Mesodermal cell (in vitro differentiated cells): ENCODE measurements at regions not wholly inside any gene's neighbourhood (a gene's known extent, or its start where the extent isn't known, plus 50 kb on each side); places are given as distances from the start of the nearest gene placed in this dataset.

Experiments
- H3K27ac ChIP-seq: 2 replicates; pipeline ENCODE4 v1.7.0; 2013; ENCODE audit warnings: mild to moderate bottlenecking, low read depth, low read length, moderate library complexity; ENCODE audit not compliant: severe bottlenecking
- H3K36me3 ChIP-seq: 2 replicates; pipeline ENCODE4 v1.7.1; 2013; ENCODE audit warnings: mild to moderate bottlenecking, low read length, moderate library complexity; ENCODE audit not compliant: control insufficient read depth, insufficient read depth
- H3K4me1 ChIP-seq: one replicate; pipeline ENCODE4 v1.7.1; 2013; ENCODE audit warnings: mild to moderate bottlenecking, low read length; ENCODE audit not compliant: insufficient read depth, control insufficient read depth, poor library complexity, severe bottlenecking
- H3K4me3 ChIP-seq: 2 replicates; pipeline ENCODE4 v1.7.0; 2013; ENCODE audit warnings: low read length, control low read depth, mild to moderate bottlenecking; ENCODE audit not compliant: insufficient read depth, poor library complexity, severe bottlenecking; ENCODE audit errors: extremely low read depth
- H3K9me3 ChIP-seq: 2 replicates; pipeline ENCODE4 v1.7.1; 2013; ENCODE audit warnings: mild to moderate bottlenecking, low read length, moderate library complexity; ENCODE audit not compliant: control insufficient read depth
- WGBS, 2 experiments: methylation state at CpG; one replicate each; pipeline ENCODE4 v1.1.5; 2013; ENCODE audit warnings: missing lambda C conversion rate in 2 of 2; ENCODE audit not compliant: insufficient coverage in 2 of 2; 5-methylcytosine and 5-hydroxymethylcytosine counted together

DNA sequence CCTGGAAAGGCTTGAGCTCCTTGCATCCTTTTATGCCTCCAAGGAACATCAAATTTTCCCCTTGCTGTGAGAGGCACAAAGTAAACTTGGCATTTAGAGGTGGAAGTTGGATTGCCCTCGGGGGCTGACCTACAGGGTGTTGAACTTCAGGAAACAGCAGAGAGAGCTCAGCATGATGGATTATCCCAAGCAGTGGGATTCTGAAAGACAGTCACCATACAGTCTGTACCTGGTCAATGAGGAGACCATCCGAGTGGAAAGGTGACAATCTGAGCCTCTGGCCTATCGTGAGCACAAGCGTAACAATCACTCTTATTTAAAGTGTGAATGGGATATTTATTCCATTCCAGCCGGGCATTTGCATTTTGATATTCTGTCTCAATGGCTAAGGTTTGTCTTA lies 105.6 kb upstream of the NECTIN3 start:
- 73 to 86% methylated on average over 2 to 3 of the region's 5 CpGs for WGBS, 2 experiments
- no peak overlapping the region for H3K4me3 ChIP-seq
- no peak overlapping the region for H3K27ac ChIP-seq
- H3K4me1 ChIP-seq: no peaks in the 10 kb centered on the region
- peaks cover 38% of the 10 kb centered on the region for H3K9me3 ChIP-seq
- no peaks in the 10 kb centered on the region for H3K36me3 ChIP-seq

DNA sequence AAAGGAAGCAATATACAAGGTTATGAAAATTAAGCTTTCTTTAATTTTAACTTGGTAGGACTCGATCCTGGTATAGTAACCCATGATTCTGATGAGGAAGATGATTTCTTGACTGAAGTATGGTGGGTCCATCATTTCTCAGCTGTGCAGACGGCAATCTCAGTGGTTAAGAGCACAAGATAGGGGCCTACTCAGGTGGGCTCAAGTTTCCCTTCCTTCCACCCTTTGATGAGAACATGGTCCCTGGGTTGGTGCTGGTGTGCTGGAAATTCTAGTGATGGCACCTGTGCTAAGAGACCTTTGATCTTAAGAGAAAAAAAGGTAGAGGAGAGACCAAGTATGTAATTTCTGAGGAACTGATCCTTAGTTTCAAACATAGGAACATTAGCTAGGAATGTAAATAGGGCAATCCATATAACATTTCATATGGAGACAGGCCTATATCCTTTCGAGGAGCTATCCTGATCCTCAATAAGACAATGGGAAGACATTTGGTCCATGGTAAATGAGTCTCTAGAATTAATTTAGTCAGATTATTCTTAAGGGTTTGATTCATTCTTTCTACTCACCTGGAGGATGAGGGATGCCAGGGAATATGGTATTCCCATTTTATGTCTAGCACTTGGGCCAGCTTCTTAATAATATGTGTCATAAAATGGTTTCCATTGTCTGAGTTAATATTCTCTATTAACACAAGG lies 104.5 kb upstream of the NECTIN3 start:
- H3K27ac ChIP-seq: no peak overlapping the region
- H3K4me1 ChIP-seq: no peaks in the 10 kb centered on the region
- no peak overlapping the region for H3K4me3 ChIP-seq
- peaks cover 43% of the 10 kb centered on the region for H3K9me3 ChIP-seq
- WGBS, 2 experiments: 95 to 100% methylated on average over 1 to 2 of the region's 3 CpGs
- H3K36me3 ChIP-seq: no peaks in the 10 kb centered on the region

DNA sequence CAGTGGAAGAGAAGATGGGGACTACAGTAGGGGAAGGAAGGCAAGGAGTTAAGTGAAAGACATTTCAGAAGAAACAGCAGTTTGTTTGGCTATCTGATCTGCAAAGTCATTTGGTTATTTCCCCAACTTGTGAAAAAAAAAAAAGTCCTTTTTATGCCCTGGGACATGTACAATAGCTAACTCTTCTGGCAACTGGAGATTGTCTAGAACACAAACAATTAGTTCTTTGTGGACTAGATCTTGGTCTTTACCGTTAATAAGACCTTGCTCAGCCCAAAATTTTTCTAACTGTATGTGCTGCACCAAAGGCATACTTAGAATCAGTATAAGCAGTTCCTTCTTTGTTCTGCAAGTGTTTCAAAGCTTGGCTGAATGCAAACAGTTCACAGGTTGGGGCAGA lies 103.5 kb upstream of the NECTIN3 start:
- Histone ChIP-seq H3K27ac (no peak overlapping the region), H3K9me3 (peaks cover 43% of the 10 kb centered on the region), H3K4me3 (no peak overlapping the region), H3K4me1 (no peaks in the 10 kb centered on the region), H3K36me3 (no peaks in the 10 kb centered on the region)
- WGBS, 2 experiments: 91 to 100% methylated on average over 1 of the region's 1 CpG

DNA sequence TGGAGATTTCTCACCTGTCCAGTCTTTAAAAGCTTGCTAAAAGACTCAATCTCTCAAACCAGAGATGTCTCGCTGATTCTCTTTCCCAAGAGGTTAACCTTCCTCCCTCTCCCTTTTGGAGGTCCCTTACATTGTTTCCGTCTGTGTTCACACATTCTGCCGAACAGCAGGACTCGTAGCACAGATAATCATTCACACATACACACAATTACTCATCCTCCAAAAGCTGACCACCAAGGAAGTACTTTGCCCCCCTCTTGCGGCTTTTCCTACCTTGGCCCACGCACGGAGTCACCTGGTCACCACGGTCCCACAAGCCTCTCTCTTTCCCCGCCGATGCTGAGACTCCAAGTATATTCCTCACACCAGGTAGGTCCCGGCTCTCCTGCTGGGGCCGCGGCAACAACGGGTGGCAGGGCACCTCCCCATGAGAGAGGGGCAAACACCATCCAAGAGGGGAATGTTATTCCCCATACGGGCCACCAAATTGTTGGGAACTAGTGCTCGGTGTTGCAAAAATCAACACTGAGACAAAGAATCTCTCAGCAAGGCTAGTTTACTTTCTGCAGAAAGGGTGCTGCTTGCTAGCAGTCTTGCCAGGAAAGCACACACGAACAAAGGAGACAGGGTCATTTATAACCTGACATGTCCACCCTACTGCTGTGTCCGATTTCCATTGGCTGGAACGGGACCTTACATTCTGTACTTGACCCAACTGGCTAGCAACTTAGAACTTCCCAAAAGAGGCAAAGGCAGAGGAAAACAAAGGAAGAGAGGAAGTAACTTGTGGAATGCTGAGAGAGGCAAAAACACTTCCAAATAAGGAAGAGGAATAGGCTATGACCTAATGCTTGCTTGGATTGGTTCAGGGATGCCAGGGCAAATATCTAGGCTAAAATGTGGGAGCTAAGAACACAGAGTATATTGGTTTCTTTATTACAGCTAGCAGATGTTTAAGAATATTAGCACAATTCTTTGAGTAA lies 102.1 kb upstream of the NECTIN3 start:
- WGBS, 2 experiments: 91 to 96% methylated on average over 14 to 16 of the region's 19 CpGs
- H3K4me3 ChIP-seq: no peak overlapping the region

GRCh38 chr3:110971010-110971601 lies 100.5 kb upstream of the NECTIN3 start:
- whole genome bisulfite sequencing, 2 experiments: 93 to 95% methylated on average over 4 to 5 of the region's 9 CpGs
- Histone ChIP-seq H3K4me3 (no peak overlapping the region), H3K4me1 (no peaks in the 10 kb centered on the region), H3K9me3 (peaks cover 30% of the 10 kb centered on the region), H3K36me3 (no peaks in the 10 kb centered on the region), H3K27ac (no peak overlapping the region)

More for the DNA sequence above, 102.1 kb upstream of the NECTIN3 start:
- Histone ChIP-seq H3K4me1 (no peaks in the 10 kb centered on the region), H3K9me3 (peaks cover 41% of the 10 kb centered on the region), H3K36me3 (no peaks in the 10 kb centered on the region), H3K27ac (no peak overlapping the region)

GRCh38 chr3:110973263-110973895 lies 98.2 kb upstream of the NECTIN3 start:
- no CpG with 5 or more reads among the region's 2 CpGs for WGBS, 2 experiments
- Histone ChIP-seq H3K9me3 (peaks cover 20% of the 10 kb centered on the region), H3K4me1 (no peaks in the 10 kb centered on the region), H3K36me3 (no peaks in the 10 kb centered on the region), H3K4me3 (no peak overlapping the region), H3K27ac (no peak overlapping the region)

DNA sequence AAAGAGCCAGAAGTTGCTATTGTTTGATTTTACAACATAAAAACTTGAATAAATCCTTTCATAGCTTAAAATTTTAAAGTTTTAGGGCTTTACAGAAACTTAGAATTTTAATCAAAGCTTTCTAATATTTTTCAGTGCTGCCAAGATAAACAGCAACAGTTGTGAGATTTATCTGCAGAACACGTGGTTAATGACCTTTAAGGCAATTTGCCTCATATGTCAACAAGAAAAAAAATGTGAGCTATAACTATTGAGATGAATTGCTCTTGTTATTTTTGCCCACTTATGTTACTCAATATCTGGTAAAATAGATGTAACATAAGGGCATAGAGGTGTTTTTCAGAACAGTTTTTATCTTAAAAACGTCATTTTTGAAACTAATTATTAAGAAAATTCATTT lies 96.7 kb upstream of the NECTIN3 start:
- peaks cover 8% of the 10 kb centered on the region for H3K9me3 ChIP-seq
- H3K36me3 ChIP-seq: no peaks in the 10 kb centered on the region
- H3K27ac ChIP-seq: no peak overlapping the region
- WGBS, 2 experiments: 100% methylated on average over 1 of the region's 2 CpGs; no CpG with 5 or more reads in 1 of the 2 experiments
- H3K4me3 ChIP-seq: no peak overlapping the region
- no peaks in the 10 kb centered on the region for H3K4me1 ChIP-seq

- Histone ChIP-seq H3K9me3 (peaks cover 3% of the 10 kb centered on the region), H3K36me3 (no peaks in the 10 kb centered on the region), H3K4me3 (no peak overlapping the region), H3K4me1 (no peaks in the 10 kb centered on the region), H3K27ac (no peak overlapping the region)
- WGBS, 2 experiments: 87 to 88% methylated on average over 4 of the region's 4 CpGs
Observed at GRCh38 chr3:110984456-110985250, 87.0 kb upstream of the NECTIN3 start.

GRCh38 chr3:110989446-110989845 lies 82.2 kb upstream of the NECTIN3 start:
- Histone ChIP-seq H3K36me3 (no peaks in the 10 kb centered on the region), H3K4me3 (no peak overlapping the region), H3K9me3 (peaks cover 3% of the 10 kb centered on the region), H3K27ac (no peak overlapping the region), H3K4me1 (no peaks in the 10 kb centered on the region)
- WGBS, 2 experiments: 90 to 100% methylated on average over 2 of the region's 5 CpGs
